ENCODE measurements at regions not wholly inside any gene's neighbourhood (a gene's known extent, or its start where the extent isn't known, plus 50 kb on each side); places are given as distances from the start of the nearest gene placed in this dataset.

DNA sequence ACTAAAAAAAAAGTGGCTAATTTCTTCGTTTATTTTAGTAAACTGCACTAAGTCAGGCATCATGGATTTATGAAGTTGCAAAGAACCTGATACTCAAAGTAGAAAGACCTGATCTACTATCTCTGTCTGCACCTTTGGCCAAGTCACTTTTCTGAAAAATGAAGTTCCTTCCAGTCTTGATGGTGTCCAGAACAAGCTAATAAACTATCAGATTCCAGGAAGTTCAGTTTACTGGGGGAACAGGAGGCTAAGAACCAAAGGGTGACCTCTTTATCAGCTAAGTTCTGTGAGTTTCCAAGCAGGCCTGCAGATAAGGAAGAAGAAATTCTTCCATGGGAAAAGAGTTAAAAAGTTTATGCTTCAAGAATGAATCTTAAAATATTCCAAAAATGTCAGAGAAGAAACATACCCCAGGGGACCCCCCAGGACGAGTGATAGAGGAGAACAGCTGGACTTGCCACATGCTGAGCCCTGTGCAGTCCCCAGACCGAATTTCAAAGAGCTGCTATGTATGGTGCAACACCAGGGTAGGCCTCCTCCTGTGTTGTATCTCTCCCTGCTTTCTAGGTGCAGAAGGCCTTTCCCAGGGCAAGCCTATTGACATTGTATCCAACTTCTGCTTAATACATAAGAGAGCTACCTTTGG, 72.8 kb upstream of the FGGY start:
- no peak for ATAC-seq
- H3K27ac Mint-ChIP-seq, result no peak overlapping the region
- H3K9me3 Mint-ChIP-seq (ENCODE audit: insufficient read depth), result no peaks in the 10 kb centered on the region
- H3K4me3 Mint-ChIP-seq, result no peak overlapping the region
- no peak for DNase-seq
- no peaks in the 10 kb centered on the region for H3K36me3 Mint-ChIP-seq (ENCODE audit: low read depth)
- ChIA-PET CTCF (interaction anchor here (1.4 kb wide), 1 partner anchor 475 kb away, joined by 4 read pairs; no protein-coding TSS in a partner anchor), POLR2A (no interaction called here)
- H3K4me1 Mint-ChIP-seq (ENCODE audit: low read depth), result no peaks in the 10 kb centered on the region
- H3K27me3 Mint-ChIP-seq (ENCODE audit: low read depth), result no peaks in the 10 kb centered on the region

DNA sequence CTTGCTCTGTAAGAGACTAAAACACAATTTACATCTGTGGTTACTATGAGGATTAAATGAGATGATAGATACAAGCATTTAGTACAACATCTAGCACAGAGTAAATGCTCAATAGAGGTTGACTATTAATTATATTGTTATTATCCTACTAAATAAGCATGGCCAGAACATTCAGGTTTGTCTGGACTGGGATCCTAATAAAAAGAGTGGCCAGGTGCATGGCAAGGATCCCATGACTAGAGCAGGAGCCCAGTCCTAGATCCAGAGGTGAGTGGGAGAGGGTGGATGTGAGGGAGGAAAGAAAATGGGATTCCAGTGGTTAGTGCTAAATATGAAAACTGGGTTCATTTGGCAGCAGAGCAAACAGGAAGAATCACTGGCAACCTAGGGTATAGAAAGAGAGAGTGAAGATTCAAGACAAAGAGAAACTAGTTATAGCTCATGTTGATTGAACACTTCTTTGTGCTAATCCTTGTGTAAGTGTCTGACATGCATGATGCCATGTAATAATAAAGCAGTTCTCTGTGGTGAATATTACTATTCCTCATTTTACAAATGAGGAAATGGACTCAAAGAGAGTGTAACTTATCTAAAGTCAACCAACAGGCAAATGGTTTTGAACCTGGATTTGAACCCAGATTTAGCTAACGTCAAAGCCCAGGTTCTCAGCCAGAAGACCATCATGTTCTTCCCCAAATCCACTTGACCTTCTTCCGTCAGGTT, 71.1 kb upstream of the FGGY start:
- Mint-ChIP-seq H3K27ac (no peak overlapping the region), H3K27me3 (ENCODE audit: low read depth) (no peaks in the 10 kb centered on the region), H3K36me3 (ENCODE audit: low read depth) (no peaks in the 10 kb centered on the region), H3K4me3 (no peak overlapping the region), H3K4me1 (ENCODE audit: low read depth) (no peaks in the 10 kb centered on the region), H3K9me3 (ENCODE audit: insufficient read depth) (no peaks in the 10 kb centered on the region)
- DNase-seq, result no peak
- ChIA-PET POLR2A (no interaction called here), CTCF (interaction anchor here (0.8 kb wide), 1 partner anchor 11 kb away, joined by 3 read pairs; no protein-coding TSS in a partner anchor)
- no peak for ATAC-seq

DNA sequence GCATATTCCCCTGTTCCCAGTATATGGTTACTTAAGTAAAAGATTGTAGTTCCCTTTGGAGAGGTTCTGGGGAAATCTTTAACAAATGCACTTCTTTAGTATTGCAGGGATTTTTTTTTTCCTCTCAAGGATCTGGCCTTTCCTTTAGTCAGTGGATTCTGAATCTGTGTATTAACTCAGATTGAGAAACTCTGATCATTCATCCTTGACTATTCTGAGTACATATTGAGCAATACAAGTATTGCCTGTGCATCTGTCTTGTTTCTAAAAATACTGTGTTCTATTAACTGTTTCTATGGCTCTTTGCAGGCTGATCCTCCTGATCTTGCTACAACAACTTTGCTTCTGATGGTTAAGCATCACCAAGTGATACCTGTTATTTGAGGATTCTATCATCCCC, 67.8 kb upstream of the FGGY start:
- no peak overlapping the region for H3K4me3 Mint-ChIP-seq
- H3K4me1 Mint-ChIP-seq (ENCODE audit: low read depth), result no peaks in the 10 kb centered on the region
- ATAC-seq (no peak), DNase-seq (no peak)
- ChIA-PET POLR2A (no interaction called here), CTCF (no interaction called here)
- no peak overlapping the region for H3K27ac Mint-ChIP-seq
- H3K36me3 Mint-ChIP-seq (ENCODE audit: low read depth), result no peaks in the 10 kb centered on the region
- H3K27me3 Mint-ChIP-seq (ENCODE audit: low read depth), result no peaks in the 10 kb centered on the region
- no peaks in the 10 kb centered on the region for H3K9me3 Mint-ChIP-seq (ENCODE audit: insufficient read depth)

DNA sequence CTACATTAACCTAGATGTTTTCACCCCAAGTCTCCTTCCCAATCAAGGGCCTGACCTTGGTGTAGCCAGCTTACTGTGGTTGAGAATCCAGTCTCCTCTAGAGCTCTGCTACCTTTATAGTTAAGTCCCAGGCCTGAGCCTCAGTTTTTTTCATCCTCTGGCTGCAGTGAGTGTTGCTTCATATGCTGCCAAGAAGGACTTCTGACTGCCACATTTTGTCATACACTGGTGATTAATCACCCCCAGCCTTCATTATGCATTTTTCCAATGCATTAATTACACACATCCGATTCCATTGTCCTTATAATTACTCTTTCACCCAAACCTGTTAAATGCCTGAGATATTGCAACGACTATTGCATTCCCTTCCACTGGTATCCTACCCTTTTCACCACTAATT, 66.3 kb upstream of the FGGY start:
- H3K4me1 Mint-ChIP-seq (ENCODE audit: low read depth), result no peaks in the 10 kb centered on the region
- DNase-seq (no peak), ATAC-seq (no peak)
- no peak overlapping the region for H3K27ac Mint-ChIP-seq
- no peaks in the 10 kb centered on the region for H3K27me3 Mint-ChIP-seq (ENCODE audit: low read depth)
- POLR2A ChIA-PET, result no interaction called here
- CTCF ChIA-PET, result no interaction called here
- no peaks in the 10 kb centered on the region for H3K9me3 Mint-ChIP-seq (ENCODE audit: insufficient read depth)
- no peak overlapping the region for H3K4me3 Mint-ChIP-seq
- H3K36me3 Mint-ChIP-seq (ENCODE audit: low read depth), result no peaks in the 10 kb centered on the region

DNA sequence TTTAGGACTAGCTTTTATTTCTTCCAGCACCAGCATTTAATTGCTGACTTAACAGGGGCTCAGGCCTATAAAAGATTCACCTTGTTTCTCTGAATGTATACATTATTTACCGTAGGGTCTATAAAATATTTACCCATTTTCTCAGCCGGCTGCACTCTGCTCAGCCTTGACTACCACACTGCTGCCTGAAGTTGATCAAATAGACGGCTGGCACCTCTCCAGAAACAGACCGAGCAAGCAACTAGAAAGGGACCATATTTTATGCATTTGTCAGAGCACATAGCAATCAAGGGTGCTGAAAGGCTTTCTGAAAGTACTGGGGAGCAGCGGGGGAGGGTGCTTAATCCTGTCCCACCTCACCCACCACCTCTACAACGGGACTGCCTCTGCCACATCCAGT, 64.7 kb upstream of the FGGY start:
- CTCF ChIA-PET, result no interaction called here

DNA sequence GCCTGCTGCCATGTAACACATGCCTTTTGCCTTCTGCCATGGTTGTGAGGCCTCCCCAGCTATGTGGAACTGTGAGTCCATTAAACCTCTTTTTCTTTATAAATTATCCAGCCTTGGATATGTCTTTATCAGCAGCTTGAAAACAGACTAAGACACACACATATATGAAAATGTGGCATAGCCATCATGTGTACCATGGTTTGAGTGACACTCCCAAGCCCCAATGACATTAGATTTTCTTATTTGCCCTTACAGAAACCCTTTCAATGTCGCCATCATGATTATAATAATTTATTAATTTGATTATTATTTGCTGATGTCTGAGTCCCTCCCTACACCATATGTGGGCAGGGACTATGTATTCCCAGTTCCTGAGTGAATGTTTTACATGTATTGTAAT, 63.5 kb upstream of the FGGY start:
- POLR2A ChIA-PET, result no interaction called here
- DNase-seq (no peak), ATAC-seq (no peak)
- Mint-ChIP-seq H3K27me3 (ENCODE audit: low read depth) (no peaks in the 10 kb centered on the region), H3K4me1 (ENCODE audit: low read depth) (no peaks in the 10 kb centered on the region), H3K4me3 (no peak overlapping the region), H3K27ac (no peak overlapping the region), H3K9me3 (ENCODE audit: insufficient read depth) (no peaks in the 10 kb centered on the region), H3K36me3 (ENCODE audit: low read depth) (no peaks in the 10 kb centered on the region)
- CTCF ChIA-PET, result no interaction called here

More for the DNA sequence above, 64.7 kb upstream of the FGGY start:
- H3K27ac Mint-ChIP-seq, result no peak overlapping the region
- POLR2A ChIA-PET, result no interaction called here
- DNase-seq, result no peak
- no peaks in the 10 kb centered on the region for H3K4me1 Mint-ChIP-seq (ENCODE audit: low read depth)
- no peaks in the 10 kb centered on the region for H3K27me3 Mint-ChIP-seq (ENCODE audit: low read depth)
- H3K9me3 Mint-ChIP-seq (ENCODE audit: insufficient read depth), result no peaks in the 10 kb centered on the region
- no peak for ATAC-seq
- H3K36me3 Mint-ChIP-seq (ENCODE audit: low read depth), result no peaks in the 10 kb centered on the region
- H3K4me3 Mint-ChIP-seq, result no peak overlapping the region

DNA sequence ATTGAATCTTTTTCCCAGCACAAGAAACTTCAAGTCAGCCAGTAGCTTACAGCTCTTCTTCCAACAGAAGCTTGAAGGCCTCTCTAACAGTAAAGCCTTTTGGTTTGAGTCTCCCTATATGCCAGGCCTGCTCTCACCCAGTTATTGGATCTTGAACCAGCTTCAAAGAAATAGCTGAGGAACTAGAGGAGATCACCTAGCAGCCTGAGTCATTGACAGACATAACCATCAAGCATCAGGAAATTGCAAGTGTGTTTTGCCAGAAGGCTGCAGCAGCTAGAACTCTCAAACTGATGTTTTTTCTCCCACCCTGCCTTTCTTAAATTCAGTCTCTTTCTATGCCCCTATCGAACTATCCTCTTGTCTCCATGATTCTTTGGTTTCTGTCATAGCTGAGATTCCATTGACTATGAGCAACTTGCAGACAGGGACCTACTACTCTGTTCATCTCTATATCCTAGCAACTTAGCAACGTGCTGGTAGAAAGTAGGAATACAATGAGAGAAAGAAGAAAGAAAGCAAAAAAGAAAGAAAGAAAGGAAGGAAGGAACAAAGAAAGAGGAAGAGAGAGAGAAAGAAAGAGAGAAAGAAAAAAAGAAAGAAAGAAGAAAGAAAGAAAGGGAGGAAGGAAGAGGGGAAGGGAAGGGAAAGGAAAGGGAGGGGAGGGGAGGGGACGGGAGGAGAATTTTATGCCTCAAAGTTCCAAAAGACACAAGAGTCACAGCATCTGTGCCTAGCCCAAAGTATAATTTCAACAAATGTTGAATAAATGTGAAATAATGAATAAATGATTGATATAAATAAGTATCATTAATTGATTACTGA, 60.0 kb upstream of the FGGY start:
- Mint-ChIP-seq H3K36me3 (ENCODE audit: low read depth) (no peaks in the 10 kb centered on the region), H3K27me3 (ENCODE audit: low read depth) (peaks cover 2% of the 10 kb centered on the region), H3K4me3 (no peak overlapping the region), H3K9me3 (ENCODE audit: insufficient read depth) (no peaks in the 10 kb centered on the region), H3K27ac (no peak overlapping the region), H3K4me1 (ENCODE audit: low read depth) (no peaks in the 10 kb centered on the region)
- DNase-seq, result no peak
- ChIA-PET CTCF (interaction anchor here (0.7 kb wide), 1 partner anchor 11 kb away, joined by 3 read pairs; no protein-coding TSS in a partner anchor), POLR2A (no interaction called here)
- no peak for ATAC-seq

DNA sequence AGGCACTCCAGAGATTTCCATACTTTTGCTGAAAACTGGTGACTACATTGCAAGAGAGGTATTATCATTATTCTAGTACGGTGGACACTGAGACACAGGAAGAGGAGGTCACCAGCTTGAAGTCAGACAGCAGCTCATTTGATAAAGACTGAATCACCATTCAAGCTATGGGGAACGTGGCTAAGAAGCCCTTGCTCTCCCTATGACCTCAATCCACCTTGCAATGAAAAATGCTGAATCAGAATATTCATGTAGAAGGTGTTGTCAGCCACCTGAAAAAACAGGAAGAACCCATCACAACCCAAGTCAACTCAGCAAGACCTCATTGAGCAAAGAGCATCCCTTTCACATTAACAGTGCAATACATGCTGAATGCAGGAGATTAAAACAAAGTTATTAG, 59.0 kb upstream of the FGGY start:
- Mint-ChIP-seq H3K27ac (no peak overlapping the region), H3K9me3 (ENCODE audit: insufficient read depth) (no peaks in the 10 kb centered on the region), H3K27me3 (ENCODE audit: low read depth) (peaks cover 2% of the 10 kb centered on the region), H3K4me3 (no peak overlapping the region), H3K36me3 (ENCODE audit: low read depth) (no peaks in the 10 kb centered on the region), H3K4me1 (ENCODE audit: low read depth) (no peaks in the 10 kb centered on the region)
- ChIA-PET POLR2A (no interaction called here), CTCF (interaction anchor here (1.6 kb wide), 1 partner anchor 461 kb away, joined by 3 read pairs; no protein-coding TSS in a partner anchor)
- no peak for DNase-seq
- ATAC-seq, result no peak

DNA sequence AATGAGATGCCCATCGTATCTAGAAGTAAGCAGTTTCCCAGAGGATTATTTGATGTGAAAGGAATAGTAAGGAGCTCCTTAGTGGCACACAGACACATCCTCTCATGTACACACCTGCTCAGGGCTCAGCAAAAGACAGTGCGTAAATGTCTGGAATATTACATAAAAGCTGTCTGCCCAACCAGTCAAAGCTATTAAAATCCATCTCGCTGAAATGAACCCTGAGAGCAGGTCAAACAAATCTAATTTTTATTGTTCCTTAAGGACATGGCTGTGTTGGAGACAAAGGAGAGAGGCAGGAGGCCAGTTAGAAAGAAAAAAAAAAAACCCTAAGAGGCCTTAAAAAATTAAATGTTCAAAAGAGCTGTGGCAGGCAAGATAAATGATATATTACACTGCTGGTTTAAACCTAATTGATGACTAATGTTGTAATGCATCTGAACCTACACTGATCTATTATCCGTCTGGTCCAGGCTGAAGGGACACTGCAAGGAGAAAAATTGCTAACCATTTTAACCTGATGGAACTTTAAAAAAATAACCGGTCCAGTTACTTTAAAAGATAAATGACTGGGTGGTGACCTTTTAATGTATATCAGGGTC, 58.5 kb upstream of the FGGY start:
- Mint-ChIP-seq H3K36me3 (ENCODE audit: low read depth) (no peaks in the 10 kb centered on the region), H3K9me3 (ENCODE audit: insufficient read depth) (no peaks in the 10 kb centered on the region), H3K27ac (no peak overlapping the region), H3K4me3 (no peak overlapping the region), H3K4me1 (ENCODE audit: low read depth) (no peaks in the 10 kb centered on the region), H3K27me3 (ENCODE audit: low read depth) (peaks cover 2% of the 10 kb centered on the region)
- ChIA-PET POLR2A (no interaction called here), CTCF (interaction anchor here (1.6 kb wide), 1 partner anchor 461 kb away, joined by 3 read pairs; no protein-coding TSS in a partner anchor)
- no peak for DNase-seq
- no peak for ATAC-seq

DNA sequence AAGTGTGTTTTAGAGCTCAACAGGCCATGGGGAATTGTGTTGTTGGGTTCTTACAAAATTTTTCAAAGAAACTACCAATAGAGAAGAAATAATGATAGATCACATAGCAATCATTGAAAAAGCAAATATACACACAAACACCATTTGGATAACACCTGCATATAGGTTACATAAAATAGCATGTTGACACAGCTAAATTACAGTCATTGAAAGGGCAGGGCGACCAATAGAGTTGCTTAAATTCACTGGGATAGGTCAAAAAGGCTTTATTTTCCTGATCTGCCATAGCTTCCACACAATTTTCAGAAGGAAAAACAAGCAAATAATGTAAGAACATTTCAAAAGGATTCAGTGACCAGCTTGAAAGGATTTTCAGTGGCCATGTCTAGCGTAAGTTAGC, 57.9 kb upstream of the FGGY start:
- H3K4me3 Mint-ChIP-seq, result no peak overlapping the region
- H3K4me1 Mint-ChIP-seq (ENCODE audit: low read depth), result no peaks in the 10 kb centered on the region
- DNase-seq, result no peak
- no peaks in the 10 kb centered on the region for H3K36me3 Mint-ChIP-seq (ENCODE audit: low read depth)
- POLR2A ChIA-PET, result no interaction called here
- H3K27ac Mint-ChIP-seq, result no peak overlapping the region
- peaks cover 2% of the 10 kb centered on the region for H3K27me3 Mint-ChIP-seq (ENCODE audit: low read depth)
- CTCF ChIA-PET, result interaction anchor here (1.6 kb wide), 1 partner anchor 460 kb away, joined by 3 read pairs; no protein-coding TSS in a partner anchor
- no peak for ATAC-seq
- H3K9me3 Mint-ChIP-seq (ENCODE audit: insufficient read depth), result no peaks in the 10 kb centered on the region

DNA sequence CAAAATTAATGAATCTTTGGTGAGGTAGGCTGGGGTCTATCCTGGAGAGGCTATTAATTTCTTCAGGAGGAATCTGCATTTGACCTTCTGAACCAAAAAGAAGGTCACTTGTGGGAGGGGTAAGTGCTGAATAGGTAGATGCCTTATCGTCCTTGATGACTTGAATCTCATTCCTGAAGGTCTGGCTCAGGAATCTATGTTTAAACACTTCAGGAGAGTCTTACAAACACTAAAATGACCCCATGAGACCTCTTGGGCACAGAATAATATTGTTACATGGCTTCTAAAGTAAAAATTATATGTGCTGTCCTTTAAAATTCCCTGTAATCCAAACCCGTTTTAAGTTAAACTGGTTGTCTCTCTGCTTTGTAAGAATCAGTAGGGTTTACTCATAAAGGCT, 55.0 kb upstream of the FGGY start:
- Mint-ChIP-seq H3K4me3 (no peak overlapping the region), H3K36me3 (ENCODE audit: low read depth) (no peaks in the 10 kb centered on the region), H3K27ac (no peak overlapping the region), H3K27me3 (ENCODE audit: low read depth) (peaks cover 2% of the 10 kb centered on the region), H3K9me3 (ENCODE audit: insufficient read depth) (peaks cover 7% of the 10 kb centered on the region), H3K4me1 (ENCODE audit: low read depth) (no peaks in the 10 kb centered on the region)
- DNase-seq (no peak), ATAC-seq (no peak)
- CTCF ChIA-PET, result no interaction called here
- POLR2A ChIA-PET, result no interaction called here

DNA sequence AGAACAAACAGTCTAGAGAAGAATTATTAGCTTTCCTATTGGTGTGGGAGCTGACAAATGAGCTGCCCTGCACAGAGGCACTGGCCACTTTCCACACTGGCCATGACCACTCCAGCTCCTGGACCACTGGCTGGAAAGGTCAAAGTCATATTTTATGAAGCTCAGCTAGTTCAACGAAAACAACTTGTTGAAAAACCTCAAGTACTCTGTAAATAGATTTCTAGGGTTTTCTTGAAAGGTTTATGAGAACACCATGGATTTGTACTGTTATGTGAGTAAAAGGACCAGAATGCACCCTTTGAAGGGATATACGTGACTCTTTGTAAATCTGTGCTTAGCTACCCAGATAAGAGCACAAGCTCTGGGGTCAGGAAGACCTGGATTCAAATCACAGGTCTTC, 54.5 kb upstream of the FGGY start:
- CTCF ChIA-PET, result no interaction called here
- no peaks in the 10 kb centered on the region for H3K36me3 Mint-ChIP-seq (ENCODE audit: low read depth)
- ATAC-seq (no peak), DNase-seq (no peak)
- no peak overlapping the region for H3K4me3 Mint-ChIP-seq
- H3K27me3 Mint-ChIP-seq (ENCODE audit: low read depth), result peaks cover 2% of the 10 kb centered on the region
- H3K27ac Mint-ChIP-seq, result no peak overlapping the region
- POLR2A ChIA-PET, result no interaction called here
- H3K9me3 Mint-ChIP-seq (ENCODE audit: insufficient read depth), result peaks cover 8% of the 10 kb centered on the region
- H3K4me1 Mint-ChIP-seq (ENCODE audit: low read depth), result no peaks in the 10 kb centered on the region

Data from activated CD8-positive, alpha-beta T cell treated with anti-CD3 and anti-CD28 coated beads, Interleukin-2, amount 10 ng/mL, durations not matched to agents 7 days and 5 days (primary cell).